Body of pancreas (tissue), 4 donors: ENCODE measurements at regions not wholly inside any gene's neighbourhood (a gene's known extent, or its start where the extent isn't known, plus 50 kb on each side); places are given as distances from the start of the nearest gene placed in this dataset.

Source experiments
- ATAC-seq: fragments of 150-250 bp; one replicate; pipeline ENCODE4 v1.9.1; 2016
- DNase-seq, 4 donors: peaks; one replicate each; pipeline ENCODE4 v3.0.0-alpha.2; 2019
- H3K27ac ChIP-seq, 4 donors: fragments of 200-600 bp; sonication (generic); 1 replicate in 3 of 4; 2 replicates in 1 of 4; pipeline versions ENCODE4 v1.5.1 to v1.6.1; 2016 to 2019; ENCODE audit warnings: mild to moderate bottlenecking in 1 of 4, mixed read lengths in 1 of 4, moderate library complexity in 1 of 4
- H3K27me3 ChIP-seq, 2 donors: fragments of 200-600 bp; sonication (generic); one replicate each; pipeline ENCODE4 v1.6.0; 2016; ENCODE audit warnings: mild to moderate bottlenecking in 1 of 2
- H3K36me3 ChIP-seq, 2 donors: fragments of 200-600 bp; sonication (generic); replicated peaks in 1 of 2; 2 replicates each; pipeline ENCODE4 v1.5.1; 2016; ENCODE audit warnings: low read depth in 2 of 2; ENCODE audit not compliant: insufficient read depth in 1 of 2
- H3K4me1 ChIP-seq: fragments of 200-600 bp; sonication (generic); one replicate; pipeline ENCODE4 v1.6.0; 2016
- H3K4me3 ChIP-seq, 2 donors: fragments of 200-600 bp; sonication (generic); 1 replicate in 1 of 2; 2 replicates in 1 of 2; pipeline ENCODE4 v1.5.1; 2016 to 2019
- H3K9me3 ChIP-seq, 3 donors: fragments of 200-600 bp; sonication (generic); 1 replicate in 2 of 3; 2 replicates in 1 of 3; pipeline ENCODE4 v1.5.1; 2016
- CTCF ChIP-seq, 7 experiments: fragments of 450-650 bp in 4 of 7; fragments of 200-600 bp in 3 of 7; sonication (generic) in 3 of 7; IDR thresholded peaks; one replicate each; pipeline ENCODE4 v1.5.1; 2016 to 2019; ENCODE audit warnings: antibody characterized with exemption in 7 of 7
- POLR2A ChIP-seq, 3 donors: fragments of 450-650 bp; IDR thresholded peaks; one replicate each; pipeline ENCODE4 v1.6.1; 2016; ENCODE audit warnings: antibody characterized with exemption in 3 of 3, mild to moderate bottlenecking in 2 of 3
- WGBS, 2 donors: methylation state at CpG; one replicate each; pipeline ENCODE4 v1.1.5; 2017; 5-methylcytosine and 5-hydroxymethylcytosine counted together
- intact Hi-C: fragments of 100-400 bp; cut with DNase I; formaldehyde crosslinking; loops from one replicate; pipeline ENCODE4 v1.15.1; 2023

GRCh38 chr10:10703382-10703781, 314.3 kb upstream of the CELF2 start:
- ATAC-seq: no peak
- no peaks in the 10 kb centered on the region for H3K9me3 ChIP-seq
- TF ChIP-seq POLR2A (IDR thresholded peaks at IDR 0.05) (no peak), CTCF (IDR thresholded peaks at IDR 0.05) (no peak)
- H3K4me1 ChIP-seq: no peaks in the 10 kb centered on the region
- H3K36me3 ChIP-seq: no peaks in the 10 kb centered on the region
- intact Hi-C loops: no loop called here
- no peaks in the 10 kb centered on the region for H3K27me3 ChIP-seq
- H3K4me3 ChIP-seq: no peak overlapping the region
- DNase-seq: no peak
- no peak overlapping the region for H3K27ac ChIP-seq
- WGBS, 2 donors: 65 to 73% methylated on average over 2 of the region's 2 CpGs

GRCh38 chr10:10712155-10712704, 305.4 kb upstream of the CELF2 start:
- Histone ChIP-seq H3K27me3 (no peaks in the 10 kb centered on the region), H3K4me3 (no peak overlapping the region), H3K4me1 (no peaks in the 10 kb centered on the region), H3K9me3 (no peaks in the 10 kb centered on the region), H3K27ac (no peak overlapping the region), H3K36me3 (no peaks in the 10 kb centered on the region)
- ATAC-seq (no peak), DNase-seq (no peak)
- 69 to 72% methylated on average over 7 of the region's 7 CpGs for WGBS, 2 donors
- intact Hi-C loops: no loop called here
- no peak for TF ChIP-seq CTCF (IDR thresholded peaks at IDR 0.05)
- TF ChIP-seq POLR2A (IDR thresholded peaks at IDR 0.05): no peak

GRCh38 chr10:10714327-10714726, 303.3 kb upstream of the CELF2 start:
- ATAC-seq (no peak), DNase-seq (no peak)
- H3K27me3 ChIP-seq: no peaks in the 10 kb centered on the region
- H3K4me3 ChIP-seq: no peak overlapping the region
- intact Hi-C loops: no loop called here
- no peaks in the 10 kb centered on the region for H3K36me3 ChIP-seq
- H3K4me1 ChIP-seq: no peaks in the 10 kb centered on the region
- no peak overlapping the region for H3K27ac ChIP-seq
- H3K9me3 ChIP-seq: no peaks in the 10 kb centered on the region
- TF ChIP-seq CTCF (IDR thresholded peaks at IDR 0.05): no peak
- TF ChIP-seq POLR2A (IDR thresholded peaks at IDR 0.05): no peak
- WGBS, 2 donors: 50 to 63% methylated on average over 2 of the region's 2 CpGs

- Histone ChIP-seq H3K4me1 (no peaks in the 10 kb centered on the region), H3K36me3 (no peaks in the 10 kb centered on the region), H3K27me3 (no peaks in the 10 kb centered on the region), H3K27ac (no peak overlapping the region), H3K4me3 (no peak overlapping the region), H3K9me3 (no peaks in the 10 kb centered on the region)
- DNase-seq: no peak
- TF ChIP-seq POLR2A (IDR thresholded peaks at IDR 0.05) (no peak), CTCF (IDR thresholded peaks at IDR 0.05) (no peak)
- intact Hi-C loops: no loop called here
- 62 to 64% methylated on average over 4 of the region's 4 CpGs for WGBS, 2 donors
- ATAC-seq: no peak
These were observed 300.7 kb upstream of the CELF2 start for GRCh38 chr10:10716972-10717371.

GRCh38 chr10:10722422-10722821, 295.2 kb upstream of the CELF2 start:
- TF ChIP-seq CTCF (IDR thresholded peaks at IDR 0.05): no peak
- TF ChIP-seq POLR2A (IDR thresholded peaks at IDR 0.05): no peak
- Histone ChIP-seq H3K27me3 (no peaks in the 10 kb centered on the region), H3K9me3 (no peaks in the 10 kb centered on the region), H3K27ac (no peak overlapping the region), H3K4me1 (no peaks in the 10 kb centered on the region), H3K36me3 (no peaks in the 10 kb centered on the region), H3K4me3 (no peak overlapping the region)
- DNase-seq (no peak), ATAC-seq (no peak)
- intact Hi-C loops: no loop called here
